OCI-LY3 (cell line): ENCODE measurements at regions not wholly inside any gene's neighbourhood (a gene's known extent, or its start where the extent isn't known, plus 50 kb on each side); places are given as distances from the start of the nearest gene placed in this dataset.

Source experiments
- CTCF ChIP-seq: fragments of 200-600, 300-600 bp; sonication (generic); IDR thresholded peaks from 2 replicates; pipeline ENCODE4 v1.5.1; 2014; ENCODE audit warnings: antibody characterized with exemption, low read length, low read depth
- EZH2phosphoT487 ChIP-seq: fragments of 200-600 bp; shearing (Covaris generic); IDR thresholded peaks from 2 replicates; pipeline ENCODE4 v1.6.1; 2018; ENCODE audit warnings: antibody characterized with exemption, mixed run types, low read depth

GRCh38 chr1:243940451-243940850, 90.4 kb upstream of the AKT3 start:
- TF ChIP-seq CTCF: no peak
- no peak for TF ChIP-seq EZH2phosphoT487
